HepG2 (cell line): ENCODE measurements at regions not wholly inside any gene's neighbourhood (a gene's known extent, or its start where the extent isn't known, plus 50 kb on each side); places are given as distances from the start of the nearest gene placed in this dataset.

ENCODE experiments used
- ATAC-seq: fragments of 200-7000 bp; cut with Tn5 transposase; 3 replicates; pipeline ENCODE4 v1.9.1; 2020; ENCODE audit warnings: mild to moderate bottlenecking, moderate library complexity
- BruUV-seq: library from RNA; stranded (reverse); fragments of 400-500 nt; replicated peaks from 2 replicates; lab custom pipeline; 2021; lab: Mats Ljungman, UMichigan
- CTCF ChIA-PET: fragments of 300-600 bp; formaldehyde crosslinking; extraction: SDS; loops from one replicate; lab custom pipeline; 2021; ENCODE audit warnings: low total read pairs, inconsistent platforms, low intra/inter-chr PET ratio; lab: Yijun Ruan, JAX
- POLR2A ChIA-PET: fragments of 350-600 bp; sonication (Branson Sonifier 250); formaldehyde crosslinking; loops from one replicate; lab custom pipeline; 2020; ENCODE audit warnings: antibody characterized with exemption, inconsistent platforms; lab: Yijun Ruan, JAX
- DNase-seq: peaks from one replicate; pipeline ENCODE4 v3.0.0-alpha.2; 2015; ENCODE audit warnings: low spot score
- FAIRE-seq: peaks from 3 replicates; lab custom pipeline; 2011; peaks lifted over from hg19 to GRCh38; lab: Jason Lieb, UNC
- H2AFZ ChIP-seq: one replicate; pipeline ENCODE4 v1.6.1; 2011; ENCODE audit warnings: low read length, inconsistent platforms
- H3K27ac ChIP-seq: fragments of 300-600 bp; 3 replicates; pipeline ENCODE4 v1.8.0; 2011; ENCODE audit warnings: mixed run types, mild to moderate bottlenecking, mixed read lengths, low read length, inconsistent platforms; ENCODE audit not compliant: insufficient read depth; ENCODE audit errors: extremely low read length
- H3K27me3 ChIP-seq, 2 experiments: fragments of 200-600 bp in 1 of 2; 2 replicates in 1 of 2; 3 replicates in 1 of 2; pipeline versions ENCODE4 v1.6.0 to v1.8.0; 2011; ENCODE audit warnings: low read length in 2 of 2, mild to moderate bottlenecking in 2 of 2, moderate library complexity in 2 of 2, inconsistent platforms in 1 of 2; ENCODE audit not compliant: insufficient read depth in 2 of 2, control insufficient read depth in 1 of 2
- H3K36me3 ChIP-seq, 2 experiments: fragments of 200-600 bp in 1 of 2; replicated peaks in 1 of 2; 2 replicates in 1 of 2; 3 replicates in 1 of 2; pipeline versions ENCODE4 v1.5.1 to v1.8.0; 2011; ENCODE audit warnings: low read length in 2 of 2, inconsistent platforms in 1 of 2; ENCODE audit not compliant: insufficient read depth in 2 of 2, control insufficient read depth in 1 of 2
- H3K4me1 ChIP-seq: 2 replicates; pipeline ENCODE4 v1.5.1; 2012; ENCODE audit warnings: low read length, inconsistent platforms; ENCODE audit not compliant: insufficient read depth
- H3K4me2 ChIP-seq: 2 replicates; pipeline ENCODE4 v1.6.0; 2011; ENCODE audit warnings: low read depth, low read length, inconsistent platforms
- H3K4me3 ChIP-seq, 3 experiments: fragments of 200-600 bp in 1 of 3; sonication (generic), shearing (Covaris generic) in 1 of 3; replicated peaks in 1 of 3; 2 replicates each; pipeline ENCODE4 v1.5.1; 2011 to 2016; ENCODE audit warnings: low read length in 3 of 3, inconsistent platforms in 2 of 3, low read depth in 2 of 3, mild to moderate bottlenecking in 2 of 3, control low read depth in 1 of 3, mixed read lengths in 1 of 3; ENCODE audit not compliant: insufficient read depth in 1 of 3
- H3K79me2 ChIP-seq: one replicate; pipeline ENCODE4 v1.6.1; 2011; ENCODE audit warnings: low read length, inconsistent platforms; ENCODE audit not compliant: insufficient read depth
- H3K9ac ChIP-seq: 2 replicates; pipeline ENCODE4 v1.6.0; 2011; ENCODE audit warnings: mild to moderate bottlenecking, low read depth, low read length, inconsistent platforms; ENCODE audit not compliant: insufficient read depth
- H3K9me3 ChIP-seq: 2 replicates; pipeline ENCODE4 v1.5.1; 2012; ENCODE audit warnings: mild to moderate bottlenecking, low read length
- H4K20me1 ChIP-seq: 2 replicates; pipeline ENCODE4 v1.6.0; 2011; ENCODE audit warnings: inconsistent platforms, mild to moderate bottlenecking, low read length, moderate library complexity; ENCODE audit not compliant: insufficient read depth
- CBFB ChIP-seq: sonication (generic); formaldehyde crosslinking; IDR thresholded peaks from 2 replicates; pipeline ENCODE4 v1.4.0; 2020; ENCODE audit warnings: missing genetic modification reagents
- IRF1 ChIP-seq: sonication (generic); formaldehyde crosslinking; IDR thresholded peaks from 2 replicates; pipeline ENCODE4 v1.4.0; 2020; ENCODE audit warnings: low read depth, mild to moderate bottlenecking, missing genetic modification reagents
- MAFK ChIP-seq, 2 experiments: IDR thresholded peaks in 1 of 2; conservative IDR thresholded peaks in 1 of 2; 2 replicates each; pipeline ENCODE4 v1.6.1; 2011; ENCODE audit warnings: improper control_type of control experiment in 2 of 2, low read length in 2 of 2
- NBN ChIP-seq: fragments of 450-650 bp; conservative IDR thresholded peaks from 2 replicates; pipeline ENCODE4 v1.6.1; 2017
- NONO ChIP-seq, 2 experiments: fragments of 450-650 bp in 1 of 2; sonication (generic) in 1 of 2; formaldehyde crosslinking in 1 of 2; IDR thresholded peaks in 1 of 2; conservative IDR thresholded peaks in 1 of 2; 2 replicates each; pipeline versions ENCODE4 v1.6.1 to v1.8.0; 2017 to 2022; ENCODE audit warnings: mild to moderate bottlenecking in 1 of 2, missing genetic modification reagents in 1 of 2, moderate library complexity in 1 of 2
- STAG1 ChIP-seq: sonication (generic); formaldehyde crosslinking; IDR thresholded peaks from 2 replicates; pipeline ENCODE4 v1.4.0; 2020; ENCODE audit warnings: missing genetic modification reagents
- WGBS: methylation state at CpG from one replicate; pipeline ENCODE4 v1.1.6; 2017; ENCODE audit warnings: low lambda C conversion rate; 5-methylcytosine and 5-hydroxymethylcytosine counted together
- in situ Hi-C: cut with HindIII; loops from 2 replicates; pipeline ENCODE4 v1.10.0; 2017; ENCODE audit warnings: low pct_unique_long_range_greater_than_20kb; ENCODE audit not compliant: extremely low pct_ligation_motif_present
- intact Hi-C: fragments of 100-400 bp; cut with micrococcal nuclease; formaldehyde crosslinking; loops from one replicate; pipeline ENCODE4 v1.10.0; 2022; ENCODE audit not compliant: unreplicated experiment
- TF ChIP-seq, protein P1 (sequence below): sonication (generic); formaldehyde crosslinking; IDR thresholded peaks from 2 replicates; pipeline ENCODE4 v1.4.0; 2020; ENCODE audit warnings: missing genetic modification reagents, low read depth, mild to moderate bottlenecking, borderline replicate concordance
- TF ChIP-seq, protein P2 (sequence below): sonication (generic); formaldehyde crosslinking; IDR thresholded peaks from 2 replicates; pipeline ENCODE4 v1.8.0; 2023; ENCODE audit warnings: mild to moderate bottlenecking, missing genetic modification reagents

DNA sequence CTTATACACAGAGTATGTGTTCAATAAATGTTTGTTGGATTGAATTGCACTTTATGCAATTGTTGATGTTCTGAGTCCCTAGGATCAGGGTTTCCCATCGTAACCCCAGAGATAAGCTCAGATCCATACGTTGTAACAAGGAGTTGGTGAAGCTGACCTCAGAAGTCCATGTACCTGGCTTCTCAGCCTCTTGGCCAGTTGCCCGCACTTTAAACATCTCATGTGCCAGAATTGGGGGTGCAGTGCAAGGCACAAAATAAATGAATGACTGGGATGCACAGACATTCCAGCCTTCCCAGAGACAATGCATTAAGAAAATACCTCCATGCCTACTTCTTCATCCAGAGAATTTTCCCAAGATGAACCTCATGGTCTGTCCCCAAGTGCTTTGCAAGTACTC lies 142.9 kb upstream of the IL12A start:
- ChIA-PET CTCF (no interaction called here), POLR2A (no interaction called here)
- BruUV-seq = no TSS peak
- Histone ChIP-seq H3K27ac (no peak overlapping the region), H3K4me2 (no peak overlapping the region), H4K20me1 (no peaks in the 10 kb centered on the region), H3K27me3 (no peaks in the 10 kb centered on the region; a peak in 1 of 5 replicates), H3K79me2 (no peaks in the 10 kb centered on the region), H3K4me3 (no peak overlapping the region), H3K9me3 (no peaks in the 10 kb centered on the region), H3K4me1 (peaks cover 6% of the 10 kb centered on the region), H3K36me3 (no peaks in the 10 kb centered on the region), H3K9ac (no peak overlapping the region), H2AFZ (no peak overlapping the region)
- in situ Hi-C loops (no loop called here), intact Hi-C loops (no loop called here)
- DNase-seq (no peak), FAIRE-seq (no peak), ATAC-seq (no peak)
- 28% methylated on average over 3 of the region's 3 CpGs for WGBS
- no peak for TF ChIP-seq NBN
- TF ChIP-seq CBFB (CRISPR knock-in tag) = no peak
- no peak for TF ChIP-seq NONO (IDR thresholded peaks at IDR 0.05)
- TF ChIP-seq NONO (CRISPR knock-in tag; conservative IDR thresholded peaks at IDR 0.05) = no peak
- TF ChIP-seq, protein P1, sequence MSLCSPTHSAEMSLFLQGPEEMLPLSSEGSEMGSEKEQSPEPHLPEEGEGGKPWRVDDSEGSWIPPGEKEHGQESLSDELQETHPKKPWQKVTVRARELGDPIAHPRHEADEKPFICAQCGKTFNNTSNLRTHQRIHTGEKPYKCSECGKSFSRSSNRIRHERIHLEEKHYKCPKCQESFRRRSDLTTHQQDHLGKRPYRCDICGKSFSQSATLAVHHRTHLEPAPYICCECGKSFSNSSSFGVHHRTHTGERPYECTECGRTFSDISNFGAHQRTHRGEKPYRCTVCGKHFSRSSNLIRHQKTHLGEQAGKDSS (CRISPR knock-in tag) = no peak
- no peak for TF ChIP-seq IRF1
- no peak for TF ChIP-seq MAFK (conservative IDR thresholded peaks at IDR 0.05 in 1 of 2, IDR thresholded peaks at IDR 0.05 in 1 of 2; ENCODE audit: low read length in 2 of 2)
- TF ChIP-seq, protein P2, sequence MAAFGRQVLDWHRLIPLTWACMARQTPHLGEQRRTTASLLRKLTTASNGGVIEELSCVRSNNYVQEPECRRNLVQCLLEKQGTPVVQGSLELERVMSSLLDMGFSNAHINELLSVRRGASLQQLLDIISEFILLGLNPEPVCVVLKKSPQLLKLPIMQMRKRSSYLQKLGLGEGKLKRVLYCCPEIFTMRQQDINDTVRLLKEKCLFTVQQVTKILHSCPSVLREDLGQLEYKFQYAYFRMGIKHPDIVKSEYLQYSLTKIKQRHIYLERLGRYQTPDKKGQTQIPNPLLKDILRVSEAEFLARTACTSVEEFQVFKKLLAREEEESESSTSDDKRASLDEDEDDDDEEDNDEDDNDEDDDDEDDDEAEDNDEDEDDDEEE (CRISPR knock-in tag) = no peak
- no peak for TF ChIP-seq STAG1
